H1 (cell line): ENCODE measurements at regions not wholly inside any gene's neighbourhood (a gene's known extent, or its start where the extent isn't known, plus 50 kb on each side); places are given as distances from the start of the nearest gene placed in this dataset.

Experiments used
- CTCF ChIA-PET: fragments of 300-600 bp; sonication (Branson Sonifier 250); formaldehyde crosslinking; loops from one replicate; lab custom pipeline; 2021; ENCODE audit not compliant: partially characterized antibody; lab: Charles Lee
- POLR2A ChIA-PET: fragments of 300-600 bp; sonication (Branson Sonifier 250); formaldehyde crosslinking; loops from one replicate; lab custom pipeline; 2021; ENCODE audit warnings: inconsistent platforms; ENCODE audit not compliant: partially characterized antibody; lab: Charles Lee
- DNase-seq, 2 experiments: peaks; one replicate each; pipeline versions ENCODE4 v3.0.0 to v3.0.0-alpha.2; 2010 to 2022; ENCODE audit warnings: low spot score in 2 of 2, low read depth in 1 of 2, mixed read lengths in 1 of 2
- FAIRE-seq: peaks from 2 replicates; lab custom pipeline; 2011; peaks lifted over from hg19 to GRCh38; lab: Jason Lieb, UNC
- H2AFZ ChIP-seq: 2 replicates; pipeline ENCODE4 v1.8.1; 2012; ENCODE audit warnings: low read length, inconsistent platforms
- H2AK5ac ChIP-seq: 2 replicates; pipeline ENCODE4 v1.6.1; 2013; ENCODE audit warnings: low read depth, low read length
- H2BK120ac ChIP-seq: replicated peaks from 2 replicates; pipeline ENCODE3; 2013; ENCODE audit warnings: low read depth, low read length, inconsistent platforms
- H2BK12ac ChIP-seq: 2 replicates; pipeline ENCODE4 v1.6.1; 2013; ENCODE audit warnings: low read depth, low read length
- H2BK15ac ChIP-seq: 2 replicates; pipeline ENCODE4 v1.6.1; 2013; ENCODE audit warnings: low read length
- H2BK20ac ChIP-seq: 2 replicates; pipeline ENCODE4 v1.6.1; 2013; ENCODE audit warnings: low read length
- H2BK5ac ChIP-seq: 2 replicates; pipeline ENCODE4 v1.6.1; 2013; ENCODE audit warnings: low read depth, low read length
- H3K14ac ChIP-seq: 2 replicates; pipeline ENCODE4 v1.6.1; 2013; ENCODE audit warnings: inconsistent platforms; ENCODE audit not compliant: insufficient read length
- H3K18ac ChIP-seq: 2 replicates; pipeline ENCODE4 v1.6.1; 2013; ENCODE audit warnings: low read length; ENCODE audit errors: extremely low read depth
- H3K23ac ChIP-seq: 2 replicates; pipeline ENCODE4 v1.6.1; 2013; ENCODE audit warnings: inconsistent platforms; ENCODE audit not compliant: insufficient read length
- H3K23me2 ChIP-seq: 2 replicates; pipeline ENCODE4 v1.6.1; 2013; ENCODE audit warnings: low read depth, low read length
- H3K27ac ChIP-seq: 2 replicates; pipeline ENCODE4 v1.6.1; 2011; ENCODE audit warnings: low read depth, low read length, inconsistent platforms
- H3K27me3 ChIP-seq, 4 experiments: replicated peaks in 1 of 4; 1 replicate in 1 of 4; 2 replicates in 3 of 4; pipeline versions ENCODE4 v1.6.1 to v1.8.1; 2011 to 2013; ENCODE audit warnings: low read length in 3 of 4, mild to moderate bottlenecking in 3 of 4, inconsistent platforms in 2 of 4, mixed read lengths in 2 of 4, moderate library complexity in 1 of 4; ENCODE audit not compliant: control insufficient read depth in 3 of 4, insufficient read depth in 3 of 4; ENCODE audit errors: extremely low read depth in 1 of 4
- H3K36me3 ChIP-seq, 4 experiments: 2 replicates each; pipeline versions ENCODE4 v1.6.1 to v1.8.1; 2011 to 2013; ENCODE audit warnings: mild to moderate bottlenecking in 4 of 4, low read length in 3 of 4, moderate library complexity in 2 of 4, control low read depth in 1 of 4, inconsistent platforms in 1 of 4; ENCODE audit not compliant: insufficient read depth in 4 of 4, control insufficient read depth in 2 of 4
- H3K4ac ChIP-seq: replicated peaks from 2 replicates; pipeline ENCODE3; 2013; ENCODE audit warnings: low read length, low read depth, mixed read lengths, inconsistent platforms; ENCODE audit not compliant: insufficient read length
- H3K4me1 ChIP-seq, 4 experiments: replicated peaks in 1 of 4; 1 replicate in 1 of 4; 2 replicates in 3 of 4; pipeline versions ENCODE4 v1.6.1 to v1.8.1; 2011 to 2013; ENCODE audit warnings: low read length in 3 of 4, inconsistent platforms in 2 of 4, mixed read lengths in 1 of 4; ENCODE audit not compliant: insufficient read depth in 4 of 4, control insufficient read depth in 3 of 4
- H3K4me2 ChIP-seq, 2 experiments: 2 replicates each; pipeline versions ENCODE4 v1.6.1 to v1.8.1; 2011 to 2013; ENCODE audit warnings: low read depth in 2 of 2, low read length in 2 of 2, control low read depth in 1 of 2, inconsistent platforms in 1 of 2, mild to moderate bottlenecking in 1 of 2; ENCODE audit not compliant: insufficient read depth in 1 of 2
- H3K4me3 ChIP-seq, 4 experiments: fragments of 200-600, 300-600 bp in 1 of 4; sonication (generic), shearing (Covaris generic), sonication (Bioruptor Twin) in 1 of 4; 2 replicates each; pipeline versions ENCODE4 v1.5.1 to v1.8.1; 2011 to 2016; ENCODE audit warnings: low read length in 4 of 4, low read depth in 3 of 4, control low read depth in 2 of 4, inconsistent platforms in 2 of 4, mild to moderate bottlenecking in 2 of 4, mixed read lengths in 1 of 4, moderate library complexity in 1 of 4; ENCODE audit not compliant: insufficient read depth in 2 of 4; ENCODE audit errors: extremely low read depth in 1 of 4
- H3K56ac ChIP-seq: replicated peaks from 2 replicates; pipeline ENCODE3; 2013; ENCODE audit warnings: low read depth, mild to moderate bottlenecking, mixed read lengths, low read length, inconsistent platforms; ENCODE audit not compliant: insufficient read length
- H3K79me1 ChIP-seq: 2 replicates; pipeline ENCODE4 v1.6.1; 2013; ENCODE audit warnings: low read depth, low read length, control low read depth
- H3K79me2 ChIP-seq, 2 experiments: 2 replicates each; pipeline versions ENCODE4 v1.6.1 to v1.8.1; 2012 to 2013; ENCODE audit warnings: low read length in 2 of 2, mild to moderate bottlenecking in 2 of 2, inconsistent platforms in 1 of 2; ENCODE audit not compliant: insufficient read depth in 2 of 2, control insufficient read depth in 1 of 2
- H3K9ac ChIP-seq, 4 experiments: replicated peaks in 1 of 4; 1 replicate in 1 of 4; 2 replicates in 3 of 4; pipeline versions ENCODE4 v1.6.1 to v1.8.1; 2011 to 2013; ENCODE audit warnings: low read depth in 3 of 4, low read length in 3 of 4, control low read depth in 2 of 4, mild to moderate bottlenecking in 2 of 4, moderate library complexity in 2 of 4, inconsistent platforms in 1 of 4; ENCODE audit errors: extremely low read depth in 1 of 4
- H3K9me3 ChIP-seq, 2 experiments: 2 replicates each; pipeline versions ENCODE4 v1.6.1 to v1.8.1; 2012 to 2013; ENCODE audit warnings: mild to moderate bottlenecking in 2 of 2, moderate library complexity in 2 of 2, control low read depth in 1 of 2, inconsistent platforms in 1 of 2, low read depth in 1 of 2, low read length in 1 of 2, mixed read lengths in 1 of 2; ENCODE audit not compliant: insufficient read depth in 2 of 2
- H4K20me1 ChIP-seq, 2 experiments: replicated peaks in 1 of 2; 2 replicates each; pipeline versions ENCODE3 to v1.8.1; 2011 to 2013; ENCODE audit warnings: inconsistent platforms in 2 of 2, low read length in 2 of 2, mild to moderate bottlenecking in 1 of 2; ENCODE audit not compliant: insufficient read depth in 2 of 2, control insufficient read depth in 1 of 2
- H4K5ac ChIP-seq: 2 replicates; pipeline ENCODE4 v1.6.1; 2013; ENCODE audit warnings: low read length, low read depth, mixed read lengths, inconsistent platforms; ENCODE audit not compliant: insufficient read length
- H4K8ac ChIP-seq: 2 replicates; pipeline ENCODE4 v1.8.0; 2013; ENCODE audit warnings: mild to moderate bottlenecking, moderate library complexity, low read length, inconsistent platforms; ENCODE audit not compliant: insufficient read depth; ENCODE audit errors: extremely low read depth
- H4K91ac ChIP-seq: replicated peaks from 2 replicates; pipeline ENCODE3; 2013; ENCODE audit warnings: low read length, mixed read lengths, inconsistent platforms; ENCODE audit not compliant: insufficient read length
- JUN ChIP-seq: IDR thresholded peaks from 2 replicates; pipeline ENCODE4 v1.6.1; 2011; ENCODE audit warnings: low read depth, mild to moderate bottlenecking, improper control_type of control experiment, low read length
- JUND ChIP-seq: IDR thresholded peaks from 2 replicates; pipeline ENCODE4 v1.6.1; 2011; ENCODE audit warnings: mild to moderate bottlenecking, improper control_type of control experiment, low read length
- WGBS, 2 experiments: shearing (Covaris generic) in 1 of 2; methylation state at CpG; one replicate each; pipeline versions ENCODE4 v1.1.6 to v1.1.7; 2013 to 2015; ENCODE audit warnings: low lambda C conversion rate in 2 of 2, mixed read lengths in 2 of 2, inconsistent platforms in 1 of 2, low coverage in 1 of 2, missing lambda C conversion rate in 1 of 2; ENCODE audit not compliant: insufficient replicate concordance in 2 of 2, insufficient coverage in 1 of 2, insufficient read length in 1 of 2; ENCODE audit errors: extremely low coverage in 1 of 2, missing lambda C conversion rate in 1 of 2; 5-methylcytosine and 5-hydroxymethylcytosine counted together

DNA sequence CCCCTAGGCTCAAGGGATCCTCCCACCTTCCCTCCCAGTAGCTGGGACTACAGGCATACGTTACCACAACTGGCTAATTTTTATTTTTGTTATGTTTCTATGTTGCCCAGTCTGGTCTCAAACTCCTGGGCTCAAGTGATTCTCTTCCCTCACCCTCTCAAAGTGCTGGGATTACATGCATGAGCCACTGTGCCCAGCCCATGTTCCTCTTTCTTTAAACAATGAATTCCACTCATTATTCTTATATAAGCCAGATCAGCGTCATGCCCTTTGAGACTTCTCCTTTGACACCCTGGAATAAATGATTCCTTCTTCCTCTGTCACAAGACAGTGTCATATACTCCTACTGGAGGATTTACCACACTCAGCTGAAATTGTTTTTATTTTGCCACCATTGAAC lies 519.9 kb upstream of the SPRY2 start:
- DNase-seq (no peak), FAIRE-seq (no peak)
- Histone ChIP-seq H2AK5ac (no peak overlapping the region), H3K4me1 (peaks cover 0 to 2% (median 0%) of the 10 kb centered on the region in 4 experiments; a peak in 1 of 7 replicates), H3K4me2 (no peak overlapping the region), H4K8ac (no peak overlapping the region), H2BK20ac (no peak overlapping the region), H3K79me1 (no peaks in the 10 kb centered on the region), H4K91ac (no peak overlapping the region), H2BK12ac (no peak overlapping the region), H3K4ac (no peak overlapping the region), H3K18ac (no peak overlapping the region), H3K23ac (no peak overlapping the region), H3K9me3 (peaks cover 0 to 2% of the 10 kb centered on the region in 2 experiments; a peak in 1 of 4 replicates), H3K4me3 (no peak overlapping the region), H2BK15ac (no peak overlapping the region), H2BK120ac (no peak overlapping the region), H2BK5ac (no peak overlapping the region), H3K27ac (no peak overlapping the region), H3K14ac (no peak overlapping the region), H4K20me1 (no peaks in the 10 kb centered on the region), H2AFZ (no peak overlapping the region), H4K5ac (no peak overlapping the region), H3K36me3 (no peaks in the 10 kb centered on the region), H3K79me2 (no peaks in the 10 kb centered on the region), H3K56ac (no peak overlapping the region), H3K27me3 (no peaks in the 10 kb centered on the region), H3K23me2 (no peaks in the 10 kb centered on the region), H3K9ac (no peak overlapping the region)
- ChIA-PET POLR2A (no interaction called here), CTCF (interaction anchor here (1.3 kb wide), 1 partner anchor 18 kb away, joined by 3 read pairs; no protein-coding TSS in a partner anchor)
- no peak for TF ChIP-seq JUND
- TF ChIP-seq JUN, result no peak
- 89% methylated on average over 2 of the region's 2 CpGs; no CpG with 5 or more reads in 1 of the 2 experiments for WGBS, 2 experiments
